A549 (cell line): ENCODE measurements at regions not wholly inside any gene's neighbourhood (a gene's known extent, or its start where the extent isn't known, plus 50 kb on each side); places are given as distances from the start of the nearest gene placed in this dataset.

Experiments
- ATAC-seq, 2 experiments: fragments of 200-7000 bp in 1 of 2; fragments of >200 bp in 1 of 2; cut with Nextera tagmentation in 1 of 2; cut with Tn5 transposase in 1 of 2; 3 replicates each; pipeline versions ENCODE4 v1.8.0 to v1.9.1; 2018 to 2020; ENCODE audit warnings: mild to moderate bottlenecking in 1 of 2, moderate library complexity in 1 of 2
- CTCF ChIA-PET: fragments of 300-600 bp; sonication (Branson Sonifier 250); formaldehyde crosslinking; extraction: SDS; loops from one replicate; lab custom pipeline; 2021; ENCODE audit warnings: antibody characterized with exemption, inconsistent platforms; lab: Yijun Ruan, JAX
- POLR2A ChIA-PET: fragments of 350-600 bp; formaldehyde crosslinking; extraction: SDS; loops from one replicate; lab custom pipeline; 2021; ENCODE audit warnings: antibody characterized with exemption, inconsistent platforms; lab: Yijun Ruan, JAX
- DNase-seq, 2 experiments: peaks; one replicate each; pipeline versions ENCODE4 v3.0.0 to v3.0.0-alpha.2; 2011 to 2016; ENCODE audit warnings: low read depth in 1 of 2, low spot score in 1 of 2
- FAIRE-seq: peaks from 2 replicates; lab custom pipeline; 2011; peaks lifted over from hg19 to GRCh38; lab: Jason Lieb, UNC
- H3K27ac ChIP-seq, 2 experiments: fragments of >200 bp; sonication (Bioruptor Twin); formaldehyde crosslinking; 3 replicates each; pipeline ENCODE4 v1.5.1; 2016 to 2017
- H3K4me1 ChIP-seq: fragments of >200 bp; sonication (Bioruptor Twin); formaldehyde crosslinking; 3 replicates; pipeline ENCODE4 v1.6.1; 2016
- H3K4me2 ChIP-seq: fragments of >200 bp; sonication (Bioruptor Twin); formaldehyde crosslinking; 3 replicates; pipeline ENCODE4 v1.6.1; 2016
- H3K4me3 ChIP-seq: fragments of >200 bp; sonication (Bioruptor Twin); formaldehyde crosslinking; 3 replicates; pipeline ENCODE4 v1.5.1; 2016
- H3K9me3 ChIP-seq: fragments of >200 bp; sonication (Bioruptor Twin); formaldehyde crosslinking; 3 replicates; pipeline ENCODE4 v1.6.1; 2016
- BHLHE40 ChIP-seq: IDR thresholded peaks from 2 replicates; pipeline ENCODE4 v1.6.1; 2012; ENCODE audit warnings: low read depth, low read length, inconsistent platforms
- CBX8 ChIP-seq: fragments of 200-600 bp; sonication (generic); IDR thresholded peaks from 2 replicates; pipeline ENCODE4 v1.6.1; 2016
- CEBPB ChIP-seq, 2 experiments: fragments of >200 bp in 1 of 2; sonication (Bioruptor Twin) in 1 of 2; formaldehyde crosslinking in 1 of 2; IDR thresholded peaks; 2 replicates each; pipeline ENCODE4 v1.6.1; 2012 to 2016
- CHD2 ChIP-seq: fragments of 150-350 bp; IDR thresholded peaks from 2 replicates; pipeline ENCODE4 v1.6.1; 2014; ENCODE audit warnings: low read length; ENCODE audit not compliant: partially characterized antibody
- CHD4 ChIP-seq: fragments of 200-600 bp; sonication (generic); IDR thresholded peaks from 2 replicates; pipeline ENCODE4 v1.6.1; 2016; ENCODE audit warnings: antibody characterized with exemption, mild to moderate bottlenecking, borderline replicate concordance
- CTCF ChIP-seq: fragments of >200 bp; sonication (Bioruptor Twin); formaldehyde crosslinking; IDR thresholded peaks from 3 replicates; pipeline ENCODE4 v1.5.1; 2016
- EHMT2 ChIP-seq: fragments of 200-600 bp; sonication (generic); IDR thresholded peaks from 2 replicates; pipeline ENCODE4 v1.6.1; 2016; ENCODE audit warnings: antibody characterized with exemption, low read depth, mild to moderate bottlenecking, moderate library complexity
- HMGXB4 ChIP-seq: fragments of 250-450 bp; sonication (Bioruptor Pico); IDR thresholded peaks from 2 replicates; pipeline ENCODE4 v1.5.0; 2021; ENCODE audit warnings: mild to moderate bottlenecking, moderate library complexity, borderline replicate concordance
- HOXB13 ChIP-seq: fragments of 250-450 bp; sonication (Bioruptor Pico); IDR thresholded peaks from 2 replicates; pipeline ENCODE4 v1.5.0; 2020; ENCODE audit warnings: low read depth, mild to moderate bottlenecking, moderate library complexity
- KDM5A ChIP-seq: fragments of 200-600 bp; sonication (generic); IDR thresholded peaks from 2 replicates; pipeline ENCODE4 v1.6.1; 2016; ENCODE audit warnings: antibody characterized with exemption, mild to moderate bottlenecking
- MYC ChIP-seq: IDR thresholded peaks from 2 replicates; pipeline ENCODE4 v1.6.1; 2012; ENCODE audit warnings: mild to moderate bottlenecking, inconsistent platforms, low read length, improper control_type of control experiment, borderline replicate concordance
- NFE2L2 ChIP-seq: fragments of 150-350 bp; conservative IDR thresholded peaks from 2 replicates; pipeline ENCODE4 v1.6.1; 2014; ENCODE audit warnings: low read length
- NPAS2 ChIP-seq: fragments of 250-450 bp; sonication (Bioruptor Pico); IDR thresholded peaks from 2 replicates; pipeline ENCODE4 v1.8.0; 2022; ENCODE audit warnings: mild to moderate bottlenecking, moderate library complexity, borderline replicate concordance
- NR3C1 ChIP-seq: fragments of >200 bp; sonication (Bioruptor Twin); formaldehyde crosslinking; IDR thresholded peaks from 3 replicates; pipeline ENCODE4 v1.6.1; 2017
- PHF8 ChIP-seq: fragments of 200-600 bp; sonication (generic); IDR thresholded peaks from 2 replicates; pipeline ENCODE4 v1.6.1; 2016; ENCODE audit warnings: low read depth, mild to moderate bottlenecking, antibody characterized with exemption, moderate library complexity, borderline replicate concordance
- RAD21 ChIP-seq, 2 experiments: fragments of >200 bp in 1 of 2; sonication (Bioruptor Twin) in 1 of 2; formaldehyde crosslinking in 1 of 2; IDR thresholded peaks in 1 of 2; conservative IDR thresholded peaks in 1 of 2; 2 replicates in 1 of 2; 3 replicates in 1 of 2; pipeline ENCODE4 v1.6.1; 2012 to 2018; ENCODE audit warnings: inconsistent platforms in 1 of 2
- REST ChIP-seq: fragments of 200-600 bp; sonication (generic); IDR thresholded peaks from 2 replicates; pipeline ENCODE4 v1.6.1; 2016; ENCODE audit warnings: antibody characterized with exemption, mild to moderate bottlenecking, moderate library complexity
- RFX5 ChIP-seq: fragments of 450-650 bp; IDR thresholded peaks from 2 replicates; pipeline ENCODE4 v1.7.1; 2014; ENCODE audit warnings: antibody characterized with exemption, mild to moderate bottlenecking, moderate library complexity
- SREBF2 ChIP-seq: fragments of 450-650 bp; IDR thresholded peaks from 2 replicates; pipeline ENCODE4 v1.6.1; 2014; ENCODE audit warnings: mild to moderate bottlenecking, moderate library complexity
- USF2 ChIP-seq: fragments of 450-650 bp; IDR thresholded peaks from 2 replicates; pipeline ENCODE4 v1.6.1; 2014; ENCODE audit warnings: antibody characterized with exemption
- ZFP36 ChIP-seq: fragments of 450-650 bp; IDR thresholded peaks from 2 replicates; pipeline ENCODE4 v1.6.1; 2014; ENCODE audit warnings: borderline replicate concordance; ENCODE audit not compliant: partially characterized antibody
- WGBS: methylation state at CpG from one replicate; pipeline ENCODE4 v1.1.6; 2017; ENCODE audit errors: missing lambda C conversion rate; 5-methylcytosine and 5-hydroxymethylcytosine counted together

GRCh38 chr12:38490941-38491340 is 174.4 kb downstream of the ALG10B start:
- ATAC-seq = no peak
- CTCF ChIA-PET = no interaction called here
- H3K4me1 ChIP-seq = no peaks in the 10 kb centered on the region
- H3K4me3 ChIP-seq = no peak overlapping the region
- H3K4me2 ChIP-seq = no peak overlapping the region
- no peaks in the 10 kb centered on the region for H3K9me3 ChIP-seq
- POLR2A ChIA-PET = no interaction called here
- no peak overlapping the region for H3K27ac ChIP-seq
- 3% methylated on average over 1 of the region's 1 CpG for WGBS
- no peak for DNase-seq
- TF ChIP-seq EHMT2 (no peak), PHF8 (no peak), RAD21 (conservative IDR thresholded peaks at IDR 0.05 in 1 of 2, IDR thresholded peaks at IDR 0.05 in 1 of 2) (no peak), CTCF (no peak), HOXB13 (CRISPR knock-in tag) (no peak), NPAS2 (no peak), RFX5 (no peak), CBX8 (no peak), CHD2 (no peak)
- TF ChIP-seq, all 56 proteins: peak for 0
- no peak for FAIRE-seq

- no peak for FAIRE-seq
- POLR2A ChIA-PET = no interaction called here
- CTCF ChIA-PET = no interaction called here
- peaks cover 3% of the 10 kb centered on the region; the same call in 1 of the 3 replicates for H3K9me3 ChIP-seq
- WGBS = 3% methylated on average over 4 of the region's 4 CpGs
- TF ChIP-seq KDM5A (no peak), ZFP36 (no peak), CHD4 (no peak), HMGXB4 (no peak), BHLHE40 (no peak), REST (no peak), MYC (no peak), SREBF2 (no peak), NR3C1 (no peak), RFX5 (no peak), NFE2L2 (no peak), USF2 (no peak), CEBPB (IDR thresholded peaks at IDR 0.05) (no peak), CTCF (no peak)
- no peak for DNase-seq
- H3K4me3 ChIP-seq = no peak overlapping the region
- no peak for ATAC-seq
- H3K4me2 ChIP-seq = no peak overlapping the region
- no peak overlapping the region for H3K27ac ChIP-seq
- no peaks in the 10 kb centered on the region for H3K4me1 ChIP-seq
Observed at GRCh38 chr12:38501481-38501880, 184.9 kb downstream of the ALG10B start.
